ENCODE measurements at regions not wholly inside any gene's neighbourhood (a gene's known extent, or its start where the extent isn't known, plus 50 kb on each side); places are given as distances from the start of the nearest gene placed in this dataset.

GRCh38 chr1:38105267-38105666 is 58.7 kb upstream of the POU3F1 start:
- TF ChIP-seq, protein P1, sequence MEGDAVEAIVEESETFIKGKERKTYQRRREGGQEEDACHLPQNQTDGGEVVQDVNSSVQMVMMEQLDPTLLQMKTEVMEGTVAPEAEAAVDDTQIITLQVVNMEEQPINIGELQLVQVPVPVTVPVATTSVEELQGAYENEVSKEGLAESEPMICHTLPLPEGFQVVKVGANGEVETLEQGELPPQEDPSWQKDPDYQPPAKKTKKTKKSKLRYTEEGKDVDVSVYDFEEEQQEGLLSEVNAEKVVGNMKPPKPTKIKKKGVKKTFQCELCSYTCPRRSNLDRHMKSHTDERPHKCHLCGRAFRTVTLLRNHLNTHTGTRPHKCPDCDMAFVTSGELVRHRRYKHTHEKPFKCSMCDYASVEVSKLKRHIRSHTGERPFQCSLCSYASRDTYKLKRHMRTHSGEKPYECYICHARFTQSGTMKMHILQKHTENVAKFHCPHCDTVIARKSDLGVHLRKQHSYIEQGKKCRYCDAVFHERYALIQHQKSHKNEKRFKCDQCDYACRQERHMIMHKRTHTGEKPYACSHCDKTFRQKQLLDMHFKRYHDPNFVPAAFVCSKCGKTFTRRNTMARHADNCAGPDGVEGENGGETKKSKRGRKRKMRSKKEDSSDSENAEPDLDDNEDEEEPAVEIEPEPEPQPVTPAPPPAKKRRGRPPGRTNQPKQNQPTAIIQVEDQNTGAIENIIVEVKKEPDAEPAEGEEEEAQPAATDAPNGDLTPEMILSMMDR (conservative IDR thresholded peaks at IDR 0.05): no peak
- TF ChIP-seq EZH2 (IDR thresholded peaks at IDR 0.05; ENCODE audit: low read depth): no peak

All from PC-9 (cell line).